Stimulated activated CD4-positive, alpha-beta T cell treated with anti-CD3 and anti-CD28 coated beads, TNF-alpha, amount 100 ng/mL, for 48 hours (primary cell): ENCODE measurements at regions not wholly inside any gene's neighbourhood (a gene's known extent, or its start where the extent isn't known, plus 50 kb on each side); places are given as distances from the start of the nearest gene placed in this dataset.
"Not testable (repeated sequence)": the region's sequence is repeated elsewhere in the genome, so short reads cannot be mapped to it uniquely, and the experiment has no call there.

Experiments
- DNase-seq, 3 donors: peaks; one replicate each; pipeline ENCODE4 v3.0.0-alpha.2; 2020; ENCODE audit warnings: low read depth in 3 of 3

- DNase-seq, result no peak
These were observed 108.0 kb upstream of the CACHD1 start for GRCh38 chr1:64361974-64362373.

GRCh38 chr1:64363111-64363510 lies 106.8 kb upstream of the CACHD1 start:
- DNase-seq, result no peak

- no peak for DNase-seq
These were observed 106.3 kb upstream of the CACHD1 start for GRCh38 chr1:64363616-64364015.

- no peak for DNase-seq
These were observed 103.1 kb upstream of the CACHD1 start for GRCh38 chr1:64366821-64367220.

GRCh38 chr1:64368344-64368743 lies 101.6 kb upstream of the CACHD1 start:
- no peak for DNase-seq

GRCh38 chr1:64378826-64379225 lies 91.1 kb upstream of the CACHD1 start:
- no peak for DNase-seq

GRCh38 chr1:64387389-64388285 lies 82.3 kb upstream of the CACHD1 start:
- DNase-seq, result no peak

GRCh38 chr1:64388336-64388735 lies 81.6 kb upstream of the CACHD1 start:
- no peak for DNase-seq

- peak in 1 of 3 donors; percentile 3 for DNase-seq
These were observed 77.8 kb upstream of the CACHD1 start for GRCh38 chr1:64392109-64392508.

GRCh38 chr1:64393790-64394189 lies 76.1 kb upstream of the CACHD1 start:
- DNase-seq, result no peak

GRCh38 chr1:64396817-64397216 lies 73.1 kb upstream of the CACHD1 start:
- DNase-seq, result no peak

GRCh38 chr1:64397541-64397940 lies 72.4 kb upstream of the CACHD1 start:
- DNase-seq, result no peak

GRCh38 chr1:64398936-64399335 lies 71.0 kb upstream of the CACHD1 start:
- DNase-seq, result no peak

- no peak for DNase-seq
These were observed 68.6 kb upstream of the CACHD1 start for GRCh38 chr1:64401285-64401684.

- no peak for DNase-seq
These were observed 66.6 kb upstream of the CACHD1 start for GRCh38 chr1:64403331-64403730.

GRCh38 chr1:64404202-64404601 lies 65.7 kb upstream of the CACHD1 start:
- no peak for DNase-seq

- DNase-seq, result no peak
These were observed 64.1 kb upstream of the CACHD1 start for GRCh38 chr1:64405833-64406232.

- DNase-seq, result no peak
These were observed 59.7 kb upstream of the CACHD1 start for GRCh38 chr1:64410217-64410616.

- not testable (repeated sequence) for DNase-seq
These were observed 54.9 kb upstream of the CACHD1 start for GRCh38 chr1:64414855-64415546.

GRCh38 chr1:64417803-64418202 lies 52.1 kb upstream of the CACHD1 start:
- DNase-seq, result no peak
